GM12875 (cell line): ENCODE measurements at regions not wholly inside any gene's neighbourhood (a gene's known extent, or its start where the extent isn't known, plus 50 kb on each side); places are given as distances from the start of the nearest gene placed in this dataset.
"Not testable (repeated sequence)": the region's sequence is repeated elsewhere in the genome, so short reads cannot be mapped to it uniquely, and the experiment has no call there.

ENCODE experiments used
- H3K4me3 ChIP-seq: one replicate; pipeline ENCODE4 v1.5.1; 2011; ENCODE audit warnings: low read depth, low read length, control low read depth
- TF ChIP-seq, protein P1 (sequence below): IDR thresholded peaks from 2 replicates; pipeline ENCODE4 v1.5.1; 2011; ENCODE audit warnings: low read depth, mild to moderate bottlenecking, control low read depth, inconsistent platforms, low read length, moderate library complexity, borderline replicate concordance; ENCODE audit not compliant: insufficient read depth

DNA sequence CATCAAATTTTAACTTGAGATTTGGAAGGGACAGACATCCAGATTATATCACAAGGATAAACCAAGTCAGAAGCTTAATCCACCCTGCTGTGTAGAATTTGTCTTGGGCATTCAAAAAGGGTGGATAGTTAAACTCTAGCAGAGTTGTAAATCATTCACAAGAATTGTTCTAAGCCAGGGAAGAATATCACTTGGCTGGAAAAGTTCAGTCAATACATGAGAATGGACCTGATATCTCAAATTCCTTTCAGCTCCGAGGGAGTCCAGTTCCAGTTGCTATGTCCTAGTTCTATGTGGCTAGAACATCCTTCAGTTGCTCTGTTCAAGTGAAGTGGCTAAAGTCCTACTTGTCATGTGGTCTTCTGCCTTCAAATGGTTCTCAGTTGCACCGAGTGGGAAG, 351.8 kb upstream of the JARID2 start:
- TF ChIP-seq, protein P1, sequence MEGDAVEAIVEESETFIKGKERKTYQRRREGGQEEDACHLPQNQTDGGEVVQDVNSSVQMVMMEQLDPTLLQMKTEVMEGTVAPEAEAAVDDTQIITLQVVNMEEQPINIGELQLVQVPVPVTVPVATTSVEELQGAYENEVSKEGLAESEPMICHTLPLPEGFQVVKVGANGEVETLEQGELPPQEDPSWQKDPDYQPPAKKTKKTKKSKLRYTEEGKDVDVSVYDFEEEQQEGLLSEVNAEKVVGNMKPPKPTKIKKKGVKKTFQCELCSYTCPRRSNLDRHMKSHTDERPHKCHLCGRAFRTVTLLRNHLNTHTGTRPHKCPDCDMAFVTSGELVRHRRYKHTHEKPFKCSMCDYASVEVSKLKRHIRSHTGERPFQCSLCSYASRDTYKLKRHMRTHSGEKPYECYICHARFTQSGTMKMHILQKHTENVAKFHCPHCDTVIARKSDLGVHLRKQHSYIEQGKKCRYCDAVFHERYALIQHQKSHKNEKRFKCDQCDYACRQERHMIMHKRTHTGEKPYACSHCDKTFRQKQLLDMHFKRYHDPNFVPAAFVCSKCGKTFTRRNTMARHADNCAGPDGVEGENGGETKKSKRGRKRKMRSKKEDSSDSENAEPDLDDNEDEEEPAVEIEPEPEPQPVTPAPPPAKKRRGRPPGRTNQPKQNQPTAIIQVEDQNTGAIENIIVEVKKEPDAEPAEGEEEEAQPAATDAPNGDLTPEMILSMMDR: no peak
- no peak overlapping the region for H3K4me3 ChIP-seq

DNA sequence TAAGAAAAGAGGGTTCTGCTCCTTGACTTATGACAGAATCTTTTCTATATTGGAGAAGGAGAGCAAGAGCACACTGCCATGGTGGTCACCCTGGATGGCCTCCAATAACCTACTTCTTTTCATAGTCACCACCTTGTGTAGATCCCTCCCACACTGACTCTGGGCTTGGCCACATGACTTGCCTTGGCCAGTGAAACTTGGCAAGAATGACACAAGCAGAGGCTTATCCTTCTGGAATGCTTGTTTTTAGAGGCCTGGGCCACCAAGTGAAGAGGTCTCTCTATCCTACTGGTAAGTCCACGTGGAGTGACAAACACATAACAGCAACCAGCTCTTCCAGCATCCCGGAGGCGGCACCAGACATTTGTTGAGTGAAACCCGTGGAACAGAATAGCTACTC, 349.4 kb upstream of the JARID2 start:
- TF ChIP-seq, protein P1: no peak
- H3K4me3 ChIP-seq: no peak overlapping the region

DNA sequence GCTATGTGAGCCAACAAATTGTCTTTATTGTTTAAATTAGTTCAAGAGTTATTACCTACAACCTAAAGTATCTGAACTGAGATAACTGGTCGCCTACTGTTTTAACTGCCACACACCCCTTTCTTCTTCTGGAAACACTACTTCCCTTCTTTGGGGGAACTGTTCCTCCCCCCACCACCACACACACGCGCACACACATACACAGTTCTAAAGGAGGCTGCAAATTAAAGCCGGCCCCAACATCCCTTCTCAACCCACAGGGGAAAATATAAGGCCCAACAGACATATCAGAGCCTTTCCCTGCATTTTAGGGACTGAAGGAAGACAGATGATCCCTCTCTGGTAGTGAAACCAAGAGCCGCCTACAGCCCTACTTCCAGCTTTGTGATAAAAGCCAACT, 348.0 kb upstream of the JARID2 start:
- TF ChIP-seq, protein P1: no peak
- no peak overlapping the region for H3K4me3 ChIP-seq

DNA sequence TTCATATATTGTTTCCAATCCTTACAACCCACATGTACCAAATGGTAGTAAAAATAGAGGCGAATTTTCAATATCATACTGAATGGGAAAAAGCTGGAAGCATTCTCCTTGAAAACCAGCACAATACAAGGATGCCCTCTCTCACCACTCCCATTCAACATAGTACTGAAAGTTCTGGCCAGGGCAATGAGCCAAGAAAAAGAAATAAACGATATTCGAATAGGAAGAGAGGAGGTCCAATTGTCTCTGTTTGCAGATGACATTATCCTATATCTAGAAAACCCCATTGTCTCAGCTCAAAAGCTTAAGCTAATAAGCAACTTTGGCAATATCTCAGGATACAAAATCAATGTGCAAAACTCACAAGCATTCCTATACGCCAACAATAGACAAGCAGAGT, 346.4 kb upstream of the JARID2 start:
- not testable (repeated sequence) for H3K4me3 ChIP-seq

DNA sequence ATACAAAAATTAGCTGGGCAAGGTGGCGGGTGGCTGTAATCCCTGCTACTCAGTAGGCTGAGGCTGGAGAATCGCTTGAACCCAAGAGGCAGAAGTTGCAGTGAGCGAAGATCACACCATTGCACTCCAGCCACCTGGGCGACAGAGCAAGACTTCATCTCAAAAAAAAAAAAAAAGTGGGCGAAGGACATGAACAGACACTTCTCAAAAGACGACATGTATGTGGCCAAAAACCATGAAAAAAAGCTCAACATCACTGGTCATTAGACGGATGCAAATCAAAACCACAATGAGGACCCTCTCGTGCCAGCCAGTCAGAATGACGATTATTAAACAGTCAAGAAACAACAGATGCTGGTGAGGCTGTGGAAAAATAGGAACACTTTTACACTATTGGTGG, 344.9 kb upstream of the JARID2 start:
- no peak overlapping the region for H3K4me3 ChIP-seq
- TF ChIP-seq, protein P1: no peak

DNA sequence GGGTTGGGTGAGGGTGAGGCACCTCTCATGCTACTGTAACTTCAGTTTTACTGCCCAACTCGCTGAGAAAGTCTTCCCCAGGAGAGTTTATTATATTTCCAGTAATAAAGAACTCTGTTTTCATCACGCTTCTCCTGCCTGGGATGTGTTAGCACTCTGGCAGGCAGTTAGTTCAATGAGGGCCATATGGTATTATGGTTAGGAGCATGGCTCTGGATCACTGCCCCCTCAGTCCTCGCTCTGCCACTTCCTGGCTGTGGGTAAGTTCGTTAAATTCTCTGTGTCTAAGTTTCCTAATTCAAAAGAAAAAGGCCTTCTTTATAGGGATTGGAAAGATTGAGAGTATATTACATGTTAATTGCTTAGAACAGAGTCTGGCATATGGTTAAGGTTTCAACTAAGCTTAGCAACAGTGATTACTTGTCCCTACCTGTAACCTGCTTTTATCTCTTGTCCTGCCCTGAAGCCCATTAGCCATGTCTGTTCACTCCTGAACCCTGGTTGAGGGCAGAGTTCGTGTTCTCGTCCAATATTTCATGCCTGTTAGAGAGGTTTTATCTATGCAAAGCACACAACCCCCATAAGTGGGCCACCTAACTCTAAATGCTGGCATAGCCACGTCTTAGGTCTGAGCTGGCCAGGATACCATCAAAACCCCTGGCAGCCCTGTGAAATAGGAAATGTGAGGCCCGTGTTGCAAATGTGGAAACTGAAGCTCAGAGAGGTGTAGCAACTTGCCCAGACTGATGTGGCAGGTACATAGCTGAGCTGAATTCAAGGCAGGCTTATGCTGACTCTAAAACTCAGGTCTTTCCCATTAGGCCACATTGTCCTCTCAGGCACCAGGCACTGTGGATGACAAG, 342.5 kb upstream of the JARID2 start:
- TF ChIP-seq, protein P1: no peak
- no peak overlapping the region for H3K4me3 ChIP-seq

DNA sequence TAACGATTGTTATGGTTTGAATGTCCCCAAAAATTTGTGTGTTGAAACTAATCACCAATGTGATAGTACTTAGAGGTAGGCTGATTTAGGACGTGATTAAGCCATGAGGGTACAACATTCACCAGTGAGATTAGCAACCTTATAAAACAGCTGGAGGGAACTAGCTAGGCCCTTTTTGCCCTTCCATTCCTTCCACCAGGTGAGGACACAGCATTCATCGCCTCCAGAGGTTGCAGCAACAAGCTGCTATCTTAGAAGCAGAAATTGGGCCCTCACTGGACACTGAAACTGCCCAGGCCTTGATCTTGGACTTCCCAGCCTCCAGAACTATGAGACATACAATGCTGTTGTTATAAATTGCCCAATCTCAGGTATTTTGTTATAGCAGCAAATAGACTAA, 340.7 kb upstream of the JARID2 start:
- H3K4me3 ChIP-seq: no peak overlapping the region
- TF ChIP-seq, protein P1: no peak
